ENCODE measurements at regions not wholly inside any gene's neighbourhood (a gene's known extent, or its start where the extent isn't known, plus 50 kb on each side); places are given as distances from the start of the nearest gene placed in this dataset.

DNA sequence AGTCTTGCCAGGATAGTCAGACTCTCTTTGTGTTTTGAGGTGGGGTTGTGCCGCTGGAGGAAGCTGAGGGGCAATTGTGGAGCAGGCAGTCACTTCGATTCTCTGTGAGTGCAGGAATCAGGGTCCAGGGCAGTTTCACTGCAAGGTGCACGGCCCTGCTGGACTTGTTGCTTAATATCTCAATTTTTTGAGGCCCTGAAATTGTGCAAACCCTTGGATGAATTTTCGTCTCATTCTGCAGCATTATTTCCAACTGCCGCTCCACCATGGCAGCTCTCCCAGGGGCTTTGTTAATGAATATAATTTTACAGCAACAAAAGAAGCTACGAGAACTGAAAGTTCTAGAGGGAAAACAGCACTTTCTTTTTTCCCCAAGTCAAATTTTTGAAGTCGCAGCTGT is 531.9 kb downstream of the QKI start:
- TF ChIP-seq, protein P1, sequence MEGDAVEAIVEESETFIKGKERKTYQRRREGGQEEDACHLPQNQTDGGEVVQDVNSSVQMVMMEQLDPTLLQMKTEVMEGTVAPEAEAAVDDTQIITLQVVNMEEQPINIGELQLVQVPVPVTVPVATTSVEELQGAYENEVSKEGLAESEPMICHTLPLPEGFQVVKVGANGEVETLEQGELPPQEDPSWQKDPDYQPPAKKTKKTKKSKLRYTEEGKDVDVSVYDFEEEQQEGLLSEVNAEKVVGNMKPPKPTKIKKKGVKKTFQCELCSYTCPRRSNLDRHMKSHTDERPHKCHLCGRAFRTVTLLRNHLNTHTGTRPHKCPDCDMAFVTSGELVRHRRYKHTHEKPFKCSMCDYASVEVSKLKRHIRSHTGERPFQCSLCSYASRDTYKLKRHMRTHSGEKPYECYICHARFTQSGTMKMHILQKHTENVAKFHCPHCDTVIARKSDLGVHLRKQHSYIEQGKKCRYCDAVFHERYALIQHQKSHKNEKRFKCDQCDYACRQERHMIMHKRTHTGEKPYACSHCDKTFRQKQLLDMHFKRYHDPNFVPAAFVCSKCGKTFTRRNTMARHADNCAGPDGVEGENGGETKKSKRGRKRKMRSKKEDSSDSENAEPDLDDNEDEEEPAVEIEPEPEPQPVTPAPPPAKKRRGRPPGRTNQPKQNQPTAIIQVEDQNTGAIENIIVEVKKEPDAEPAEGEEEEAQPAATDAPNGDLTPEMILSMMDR (IDR thresholded peaks at IDR 0.05; ENCODE audit: low read depth, low read length, poor library complexity, severe bottlenecking), result no peak
- no peak for TF ChIP-seq EZH2phosphoT487 (IDR thresholded peaks at IDR 0.05; ENCODE audit: borderline replicate concordance, low read length)
